ENCODE measurements at regions not wholly inside any gene's neighbourhood (a gene's known extent, or its start where the extent isn't known, plus 50 kb on each side); places are given as distances from the start of the nearest gene placed in this dataset.
"Not testable (repeated sequence)": the region's sequence is repeated elsewhere in the genome, so short reads cannot be mapped to it uniquely, and the experiment has no call there.

DNA sequence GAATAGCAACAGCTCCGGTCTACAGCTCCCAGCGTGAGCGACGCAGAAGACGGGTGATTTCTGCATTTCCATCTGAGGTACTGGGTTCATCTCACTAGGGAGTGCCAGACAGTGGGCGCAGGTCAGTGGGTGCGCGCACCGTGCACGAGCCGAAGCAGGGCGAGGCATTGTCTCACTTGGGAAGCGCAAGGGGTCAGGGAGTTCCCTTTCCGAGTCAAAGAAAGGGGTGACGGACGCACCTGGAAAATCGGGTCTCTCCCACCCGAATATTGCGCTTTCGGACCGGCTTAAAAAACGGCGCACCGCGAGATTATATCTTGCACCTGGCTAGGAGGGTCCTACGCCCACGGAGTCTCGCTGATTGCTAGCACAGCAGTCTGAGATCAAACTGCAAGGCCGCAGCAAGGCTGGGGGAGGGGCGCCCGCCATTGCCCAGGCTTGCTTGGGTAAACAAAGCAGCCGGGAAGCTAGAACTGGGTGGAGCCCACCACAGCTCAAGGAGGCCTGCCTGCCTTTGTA lies 442.3 kb upstream of the NFIA start:
- not testable (repeated sequence) for DNase-seq

DNA sequence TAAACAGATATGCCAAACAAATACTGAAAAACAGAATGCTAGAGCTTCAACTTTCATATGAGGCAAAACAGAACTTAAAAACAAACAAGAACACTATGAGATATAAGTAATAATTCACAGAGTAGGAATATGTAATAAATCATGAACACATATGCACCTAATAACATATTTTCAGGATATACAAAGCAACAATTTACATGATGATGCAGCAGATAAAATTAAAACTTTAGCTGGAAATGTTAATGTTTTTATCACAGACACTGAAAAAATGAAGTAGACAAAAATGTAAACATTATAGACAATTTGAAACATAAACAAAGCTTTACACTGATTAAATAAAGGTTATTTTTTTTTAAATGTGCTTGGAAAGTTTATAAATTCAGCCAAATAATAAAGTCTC lies 443.1 kb upstream of the NFIA start:
- no peak for DNase-seq

DNA sequence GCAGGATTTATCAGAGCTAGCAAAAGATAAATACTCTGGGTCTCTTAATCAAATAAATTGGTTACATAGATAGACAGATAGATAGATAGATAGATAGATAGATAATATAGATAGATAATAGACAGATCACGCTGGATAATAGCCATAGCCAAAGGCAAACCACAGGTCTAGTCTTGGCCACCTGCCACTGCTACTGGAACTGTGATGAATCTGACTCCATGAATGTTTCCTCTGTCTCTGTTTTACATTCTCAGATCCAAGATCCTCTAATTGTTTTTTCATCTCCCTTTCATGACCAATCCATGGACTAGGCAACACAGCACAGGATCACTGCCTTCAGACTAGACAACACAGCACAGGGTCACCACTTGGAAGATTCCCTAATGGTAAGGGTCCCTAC lies 444.7 kb upstream of the NFIA start:
- no peak for DNase-seq

DNA sequence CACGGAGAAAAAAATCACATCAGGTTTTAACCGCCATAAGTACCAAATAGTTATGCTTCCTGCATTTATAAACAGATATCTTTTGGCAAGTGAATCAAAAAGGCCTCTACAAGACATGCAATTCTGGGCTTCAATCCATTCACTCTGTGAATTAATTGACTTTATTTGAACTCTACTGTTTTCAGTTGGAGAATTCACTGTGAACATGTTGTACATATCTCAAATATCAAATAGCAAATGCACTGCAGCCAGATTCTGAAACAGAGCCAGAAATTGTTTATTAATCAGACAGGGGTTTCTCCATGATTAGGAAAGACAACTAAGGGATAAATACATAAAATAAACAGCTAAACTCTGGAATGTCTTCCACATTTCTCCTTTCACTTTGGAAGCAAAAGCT lies 445.4 kb upstream of the NFIA start:
- DNase-seq = no peak

DNA sequence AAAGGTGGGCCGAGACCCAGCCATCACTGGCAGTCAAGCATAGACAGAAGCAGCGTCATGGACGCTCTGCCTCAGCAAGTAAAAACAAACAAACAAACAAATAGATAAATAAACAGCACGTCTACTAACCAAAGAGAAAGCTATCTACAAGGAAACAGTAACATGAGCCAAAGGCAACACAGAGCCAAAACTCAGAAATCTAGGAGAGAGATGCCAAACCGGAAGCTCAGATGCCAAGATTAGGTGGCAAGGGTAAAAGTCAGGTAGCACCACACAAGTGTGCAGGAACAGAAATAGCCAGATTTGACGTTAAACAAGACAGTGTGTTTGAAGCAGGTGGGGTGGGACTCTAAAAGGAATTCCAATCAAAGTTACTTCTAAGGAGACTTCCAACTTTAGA lies 448.3 kb upstream of the NFIA start:
- DNase-seq = no peak

DNA sequence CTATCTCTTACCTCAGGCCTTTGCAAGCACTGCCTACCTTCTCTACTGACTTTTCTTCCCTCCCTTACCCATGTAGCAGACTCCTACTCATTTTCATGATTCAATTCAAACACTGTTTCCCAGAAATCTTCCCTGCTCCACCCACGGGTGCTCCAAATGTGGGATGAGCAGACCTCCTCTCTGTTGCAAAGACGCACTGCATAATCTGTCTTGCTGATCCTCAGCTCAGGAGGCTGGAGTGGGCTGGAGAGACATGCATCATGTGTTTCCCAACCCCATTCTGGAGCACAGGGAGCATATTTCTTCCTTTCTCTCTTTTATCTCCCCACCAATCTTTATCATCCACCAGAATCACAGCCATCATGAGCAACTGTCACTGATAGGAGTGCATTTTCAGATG lies 459.9 kb upstream of the NFIA start:
- DNase-seq = no peak

DNA sequence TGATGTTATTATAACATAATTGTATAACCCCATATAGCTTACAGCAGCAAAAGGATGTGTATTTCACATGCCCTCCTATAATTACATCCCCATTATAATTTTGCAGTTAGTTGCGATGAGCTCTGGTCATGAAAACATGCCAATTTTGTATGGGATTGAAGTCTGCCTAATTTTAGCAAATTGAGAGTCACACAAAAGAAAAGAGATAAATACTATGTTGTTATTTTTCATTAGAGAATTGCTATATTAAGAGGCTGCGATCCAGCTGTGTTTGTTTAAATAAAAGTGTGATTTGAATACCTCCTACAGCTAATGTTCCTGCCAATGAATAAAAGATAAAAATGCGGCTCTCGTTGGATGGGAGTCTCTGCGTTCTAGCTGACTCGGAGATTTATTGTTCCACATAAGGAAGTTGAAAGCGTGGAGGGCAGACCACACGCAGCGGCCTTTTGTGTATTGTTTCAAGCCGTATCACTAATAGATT lies 461.0 kb upstream of the NFIA start:
- DNase-seq = peak; percentile 87 to 99

DNA sequence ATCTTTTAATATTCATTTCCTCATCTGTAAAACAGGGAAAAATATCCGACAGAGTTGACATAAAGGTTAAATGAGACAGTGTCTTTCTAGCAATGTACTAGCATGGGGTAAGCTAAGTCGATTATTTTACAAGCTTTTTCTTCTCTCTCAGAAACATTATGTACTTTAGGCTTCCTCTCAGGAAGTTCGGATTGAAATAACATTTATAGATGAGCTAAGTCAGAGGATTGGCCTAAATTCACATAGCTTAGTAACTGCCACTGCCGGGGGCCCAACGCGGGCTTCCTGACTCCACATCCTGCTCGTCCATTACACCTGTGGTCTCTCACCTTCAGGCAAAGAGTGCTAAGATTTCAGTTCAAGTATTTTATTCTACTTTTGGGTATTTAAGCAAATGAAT lies 462.3 kb upstream of the NFIA start:
- no peak for DNase-seq

DNA sequence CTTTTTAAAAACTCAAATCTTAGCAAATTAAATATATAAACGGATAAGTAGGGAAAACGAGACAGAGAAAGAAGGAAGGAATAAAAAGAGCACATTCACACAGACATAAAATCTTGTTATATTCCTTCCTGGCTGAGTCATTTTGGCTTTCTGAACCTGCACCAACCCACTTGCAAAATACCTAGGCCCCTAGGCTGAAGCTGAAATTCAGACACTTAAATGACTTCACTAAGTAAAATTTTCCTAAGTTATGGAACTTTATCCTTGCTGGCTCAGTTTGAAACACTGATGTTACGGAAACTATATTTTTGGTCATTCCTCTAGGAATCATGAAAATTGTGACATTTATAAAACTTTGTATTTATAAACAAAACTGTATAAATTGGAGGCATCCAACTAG lies 462.8 kb upstream of the NFIA start:
- no peak for DNase-seq

DNA sequence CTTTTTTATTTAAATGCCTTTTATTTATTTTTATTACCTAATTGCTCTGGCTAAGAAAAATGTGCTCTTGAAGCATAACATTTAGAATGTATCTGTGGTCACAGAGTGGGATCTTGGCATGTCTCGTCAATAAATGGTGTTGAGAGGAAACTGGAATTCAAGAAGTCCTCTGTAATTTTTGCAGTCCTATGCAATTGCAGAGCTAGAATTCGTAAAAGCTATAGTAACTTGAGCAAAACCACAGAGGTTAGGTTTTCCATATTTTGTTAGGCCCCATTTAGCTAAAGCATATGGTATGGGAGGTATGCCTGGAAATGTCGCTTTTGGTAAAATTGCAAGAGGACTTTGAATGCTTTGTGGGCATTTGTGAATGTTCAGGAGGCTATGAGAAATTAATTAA lies 466.7 kb upstream of the NFIA start:
- no peak for DNase-seq

DNA sequence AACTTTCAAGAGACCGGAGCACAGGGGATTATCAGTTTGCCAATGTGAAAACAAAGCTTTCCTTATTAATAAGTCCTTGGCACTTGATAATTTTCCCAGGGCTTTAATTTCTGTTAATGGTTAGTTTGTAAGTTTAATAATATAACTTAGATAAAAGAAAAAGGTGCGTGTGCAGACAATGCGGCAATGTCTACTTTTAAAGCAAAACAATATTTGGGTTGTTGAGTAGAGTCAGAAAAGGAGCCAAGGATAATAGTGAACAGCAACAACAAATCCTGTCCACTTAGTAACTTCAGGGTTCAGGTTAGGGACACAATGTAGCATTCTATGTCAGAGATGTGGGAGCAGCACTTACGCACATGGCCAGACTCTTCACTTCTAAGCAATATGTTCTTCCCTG lies 469.6 kb upstream of the NFIA start:
- no peak for DNase-seq

DNA sequence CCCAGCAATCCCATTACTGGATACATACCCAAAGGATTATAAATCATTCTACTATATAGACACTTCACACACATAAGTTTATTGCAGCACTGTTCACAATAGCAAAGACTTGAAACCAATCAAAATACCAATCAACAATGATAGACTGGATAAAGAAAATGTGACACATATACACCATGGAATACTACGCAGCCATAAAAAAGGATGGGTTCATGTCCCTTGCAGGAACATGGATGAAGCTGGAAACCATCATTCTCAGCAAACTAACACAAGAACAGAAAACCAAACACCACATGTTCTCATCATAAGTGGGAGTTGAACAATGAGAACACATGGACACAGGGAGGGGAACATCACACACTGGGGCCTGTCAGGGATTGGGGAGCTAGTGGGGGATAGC lies 475.4 kb upstream of the NFIA start:
- DNase-seq = not testable (repeated sequence)

DNA sequence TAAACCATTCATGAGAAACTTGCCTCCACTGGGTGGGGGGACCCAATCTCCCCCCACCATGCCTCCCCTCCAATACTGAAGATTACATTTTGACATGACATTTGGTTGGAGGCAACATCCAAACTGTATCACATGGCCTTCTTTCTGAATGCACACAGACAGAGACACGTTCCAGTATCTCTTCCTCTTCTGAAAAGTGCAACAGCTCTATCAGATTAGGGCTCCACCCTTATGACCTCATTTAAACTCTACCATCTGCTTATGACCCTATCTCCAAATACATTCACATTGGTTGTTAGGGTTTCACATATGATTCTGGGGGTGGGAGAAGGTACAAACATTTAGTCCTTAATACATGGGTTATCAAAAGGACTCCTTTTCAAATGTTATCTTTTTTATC lies 481.8 kb upstream of the NFIA start:
- DNase-seq = no peak

DNA sequence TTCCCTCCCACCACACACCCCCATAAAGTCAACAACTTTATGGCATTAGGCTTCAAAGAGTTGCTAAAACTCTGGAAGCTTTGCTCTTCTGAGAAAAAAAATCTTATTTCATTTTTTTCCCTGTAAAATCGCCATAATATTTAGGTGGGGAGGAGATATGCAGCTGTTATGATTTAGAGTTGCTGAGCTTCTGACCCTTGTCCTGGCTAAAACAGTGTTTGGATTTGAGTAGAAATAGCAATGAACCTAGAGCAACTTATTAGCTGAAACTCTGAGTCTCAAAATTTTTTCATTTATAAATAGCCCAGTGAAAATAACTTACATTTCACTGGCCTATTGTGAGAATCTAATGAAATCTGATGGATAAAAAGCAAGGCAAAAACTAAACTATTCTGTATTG lies 482.8 kb upstream of the NFIA start:
- DNase-seq = no peak

DNA sequence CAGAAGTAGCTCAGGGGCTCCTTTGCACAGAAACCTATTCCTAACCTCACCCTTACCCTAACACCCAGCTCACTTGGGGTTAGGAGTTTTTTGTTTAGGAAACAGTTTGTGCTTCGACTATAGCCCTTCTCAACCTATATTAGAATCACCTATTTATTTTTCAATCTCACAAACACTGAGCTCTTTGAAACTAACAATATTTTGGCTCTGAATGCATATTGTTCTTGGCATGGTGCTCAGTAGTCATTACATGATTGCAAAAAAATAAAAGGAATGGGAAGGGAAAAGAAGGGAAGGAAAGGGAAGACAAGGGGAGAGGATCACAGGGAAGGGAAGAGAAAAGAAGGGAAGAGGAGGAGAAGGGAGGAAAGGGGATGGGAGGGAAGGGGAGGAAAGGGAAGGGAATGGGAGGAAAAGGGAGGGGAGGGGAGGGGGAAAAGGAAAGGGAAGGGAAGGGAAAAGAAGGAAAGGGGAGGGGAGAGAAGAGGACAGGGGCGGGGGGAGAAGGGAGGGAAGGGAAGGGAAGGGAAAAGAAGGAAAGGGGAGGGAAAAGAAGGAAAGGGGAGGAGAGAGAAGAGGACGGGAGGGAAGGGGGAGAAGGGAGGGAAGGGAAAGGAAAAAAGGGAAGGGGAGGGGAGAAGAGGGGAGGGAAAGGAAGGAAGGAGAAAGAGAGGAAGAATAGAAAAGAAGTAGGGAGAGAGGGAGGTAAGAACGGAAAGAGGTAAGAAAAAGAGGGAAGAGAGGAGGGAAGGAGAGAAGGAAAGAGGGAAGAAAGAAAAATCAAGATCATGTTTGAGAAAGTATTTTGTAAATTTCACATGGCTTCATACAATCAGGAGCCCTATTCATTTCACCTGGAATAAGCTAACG lies 484.1 kb upstream of the NFIA start:
- DNase-seq = no peak

DNA sequence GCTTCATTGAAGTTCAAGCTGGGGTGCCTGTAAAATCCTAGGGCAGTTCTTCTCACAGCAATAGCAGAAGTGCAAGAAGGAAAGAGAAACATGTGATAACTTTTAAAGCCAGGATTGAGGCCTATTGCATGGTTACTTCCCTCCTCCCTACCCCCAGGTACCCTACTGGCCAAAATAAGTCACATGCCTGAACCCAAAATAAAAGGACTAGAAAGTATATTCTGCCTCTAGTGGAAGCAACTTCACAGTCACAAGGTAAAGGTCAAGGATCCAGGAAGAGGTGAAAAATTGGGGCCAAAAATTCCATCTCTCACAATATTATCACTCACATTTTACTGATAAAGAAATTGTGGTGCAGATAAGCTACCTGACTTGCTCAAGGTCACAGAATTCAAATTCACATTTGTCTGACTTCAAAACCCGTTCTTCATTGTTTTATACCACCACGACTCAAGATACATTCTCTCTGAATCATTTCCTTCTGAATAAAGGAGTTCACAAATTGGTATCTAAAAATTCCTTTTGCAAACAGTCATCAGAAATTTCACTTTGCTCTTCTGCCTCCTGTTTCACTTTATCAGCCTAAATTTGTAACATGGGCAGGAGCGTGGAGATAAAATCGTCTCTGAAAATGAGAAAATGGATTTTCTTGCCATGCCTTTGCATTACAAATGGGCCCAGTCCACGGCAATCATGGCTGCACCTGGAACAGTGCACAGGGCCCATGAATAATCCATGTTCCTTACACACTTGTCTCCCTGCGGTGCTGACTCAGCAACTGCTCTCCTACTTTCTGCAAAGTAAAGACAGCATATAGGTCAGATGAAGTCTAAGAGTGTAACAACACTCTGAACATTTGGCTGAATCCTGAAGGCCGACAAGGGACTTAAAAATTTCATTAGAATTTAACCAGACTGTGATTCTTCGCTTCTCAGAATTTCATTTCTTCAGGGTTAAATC lies 485.3 kb upstream of the NFIA start:
- DNase-seq = no peak

DNA sequence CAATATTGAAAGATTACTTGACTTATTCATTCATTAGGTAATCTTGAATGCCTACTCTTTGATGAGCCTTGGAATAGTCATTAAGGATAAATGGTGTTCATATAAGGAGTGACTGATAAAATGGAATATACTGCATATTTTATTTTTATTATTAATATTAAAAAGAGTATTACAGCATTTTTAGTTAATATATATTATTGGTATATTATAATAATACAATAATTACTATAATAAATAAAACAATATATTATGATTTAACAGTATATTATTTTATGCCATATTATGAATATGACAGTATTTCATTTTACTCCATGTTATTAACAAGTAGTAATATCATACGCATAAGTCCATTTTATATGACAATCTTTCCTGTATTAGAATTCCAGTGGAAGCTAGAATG lies 490.8 kb upstream of the NFIA start:
- no peak for DNase-seq

DNA sequence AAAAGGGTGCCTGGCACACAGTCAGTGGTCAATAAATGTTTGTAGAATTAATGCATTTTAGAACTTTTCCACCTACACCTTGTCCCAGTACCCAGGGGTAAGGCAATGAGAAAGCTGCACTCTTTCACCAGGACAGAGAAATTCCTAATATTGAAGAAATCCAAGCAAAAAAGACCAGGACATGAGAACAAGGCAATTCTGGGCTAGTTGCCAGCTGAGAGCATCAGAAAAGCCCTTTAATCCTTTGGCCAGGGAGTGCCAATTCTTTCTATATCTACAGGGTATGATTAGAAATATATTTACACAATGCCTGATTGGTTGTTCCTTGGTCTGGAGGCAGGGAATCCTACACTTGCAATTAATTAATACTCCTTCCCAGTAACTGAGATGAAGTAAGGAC lies 492.4 kb upstream of the NFIA start:
- DNase-seq = no peak

DNA sequence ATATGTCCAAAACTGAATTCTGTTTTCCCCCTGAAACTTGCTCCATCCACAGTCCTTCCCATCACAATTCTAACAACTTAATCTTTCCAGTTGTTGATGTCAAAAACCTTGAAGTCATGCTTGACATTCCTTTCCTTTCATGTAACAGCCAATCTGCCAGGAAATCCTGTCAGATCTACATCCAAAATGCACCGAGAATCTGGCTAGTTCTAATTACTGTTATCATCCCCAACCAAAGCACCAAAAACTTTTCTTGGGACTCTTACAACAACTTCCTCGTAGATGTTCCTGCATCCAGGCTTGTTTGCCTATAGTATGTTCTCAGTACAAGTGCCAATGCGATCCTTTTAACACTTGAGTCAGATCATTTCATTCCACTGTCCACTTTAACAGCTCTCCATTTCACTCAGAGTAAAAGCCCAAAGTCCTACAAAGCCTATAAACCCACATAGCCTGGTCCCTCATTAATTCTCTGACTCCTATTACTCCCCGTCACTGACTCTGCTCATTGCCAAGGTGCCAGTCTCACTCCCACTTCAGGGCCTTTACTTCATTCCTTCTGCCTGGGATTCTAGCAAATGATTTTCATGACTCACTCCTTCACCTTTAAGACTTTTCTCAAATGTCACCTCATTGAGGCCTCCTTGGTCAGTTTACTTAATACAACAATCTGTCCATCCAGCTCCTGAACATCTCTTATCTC lies 493.2 kb upstream of the NFIA start:
- DNase-seq = no peak

DNA sequence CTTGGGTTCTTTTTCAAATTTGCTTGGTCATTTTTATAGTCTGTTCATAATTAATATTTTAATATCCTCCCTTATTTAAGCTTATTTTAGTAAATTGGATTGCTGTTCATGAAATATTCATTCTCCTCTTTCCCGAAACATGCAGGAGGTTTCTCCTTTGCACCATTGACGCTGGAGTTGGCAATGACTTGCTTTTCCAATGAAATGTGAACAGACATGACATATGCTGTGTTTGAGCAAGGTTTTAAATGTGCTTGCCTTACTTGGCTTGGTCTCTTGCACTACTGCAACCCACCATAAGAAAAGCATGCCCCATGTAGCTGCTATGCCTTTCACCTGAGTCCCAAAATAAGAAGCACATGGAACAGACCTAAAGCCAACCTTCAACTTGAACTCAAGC lies 498.0 kb upstream of the NFIA start:
- no peak for DNase-seq

DNA sequence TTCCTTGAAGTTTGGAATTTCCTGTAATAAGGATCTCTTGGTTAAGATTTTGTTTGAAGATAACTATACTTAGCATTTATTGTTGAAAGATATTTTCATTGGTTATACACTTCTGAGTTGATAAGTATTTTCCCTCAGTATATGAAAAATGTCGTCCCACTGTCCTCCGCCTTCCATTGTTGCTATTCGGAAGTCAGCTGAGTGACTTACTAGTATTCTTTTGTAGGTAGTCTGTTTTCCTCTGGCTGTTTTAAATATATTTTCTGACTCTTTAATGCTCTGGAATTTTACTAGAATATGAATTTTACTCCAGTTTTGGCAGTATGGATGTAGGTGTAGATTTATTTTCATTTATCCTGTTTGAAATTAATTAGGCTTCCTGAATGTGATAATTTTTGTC lies 498.7 kb upstream of the NFIA start:
- DNase-seq = no peak

DNA sequence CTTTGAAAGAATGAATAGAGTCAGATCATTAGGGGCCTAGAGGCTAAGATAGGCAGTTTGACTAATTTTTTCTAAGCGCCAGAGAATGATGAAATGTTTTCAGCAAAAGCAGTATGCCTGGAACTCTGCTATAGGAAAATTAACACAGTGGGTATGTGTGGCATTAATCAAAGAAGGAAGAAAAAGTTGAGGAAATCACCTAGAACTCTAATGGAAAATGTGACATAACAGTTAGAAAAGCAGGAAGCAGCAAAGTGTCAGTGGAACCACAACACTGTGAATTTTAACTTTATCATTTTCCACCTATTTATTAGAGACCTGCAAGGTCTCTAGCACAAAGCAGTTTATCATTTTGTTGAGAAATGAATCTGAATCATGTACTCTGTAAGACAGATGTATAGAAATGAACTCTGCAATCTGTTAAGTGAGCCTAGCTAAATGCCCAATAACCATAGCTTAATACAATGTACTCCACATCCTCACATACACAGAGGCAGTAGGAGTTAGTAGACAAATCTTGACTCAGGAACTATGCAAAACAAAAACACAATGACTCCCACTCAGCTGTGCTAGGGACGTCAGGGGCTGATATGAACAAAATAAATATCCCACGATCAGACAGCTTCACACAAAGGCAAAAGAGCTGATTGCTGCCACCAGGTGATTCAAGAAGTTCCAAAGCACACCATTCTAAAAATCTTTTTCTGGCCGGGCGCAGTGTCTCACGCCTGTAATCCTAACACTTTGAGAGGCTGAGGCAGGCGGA lies 500.7 kb upstream of the NFIA start:
- no peak for DNase-seq
